H9 (cell line): ENCODE measurements at regions not wholly inside any gene's neighbourhood (a gene's known extent, or its start where the extent isn't known, plus 50 kb on each side); places are given as distances from the start of the nearest gene placed in this dataset.

Experiments used
- DNase-seq: peaks from one replicate; pipeline ENCODE4 v3.0.0-alpha.2; 2017
- H2AFZ ChIP-seq: one replicate; pipeline ENCODE4 v1.6.1; 2013; ENCODE audit warnings: mild to moderate bottlenecking, low read length, control low read depth, moderate library complexity
- H2AK5ac ChIP-seq: 2 replicates; pipeline ENCODE4 v1.6.1; 2013; ENCODE audit warnings: low read length, control low read depth, mixed read lengths; ENCODE audit not compliant: insufficient read length
- H2BK120ac ChIP-seq: one replicate; pipeline ENCODE4 v1.6.1; 2013; ENCODE audit warnings: low read depth, mild to moderate bottlenecking, low read length, control low read depth, inconsistent platforms; ENCODE audit not compliant: poor library complexity, severe bottlenecking
- H2BK12ac ChIP-seq: 2 replicates; pipeline ENCODE4 v1.6.1; 2013; ENCODE audit warnings: low read length, control low read depth, mixed read lengths, low read depth; ENCODE audit not compliant: insufficient read length
- H2BK15ac ChIP-seq: 2 replicates; pipeline ENCODE4 v1.6.1; 2013; ENCODE audit warnings: low read depth, low read length, control low read depth
- H2BK20ac ChIP-seq: one replicate; pipeline ENCODE4 v1.6.1; 2013; ENCODE audit warnings: low read depth, mild to moderate bottlenecking, low read length, control low read depth, inconsistent platforms; ENCODE audit not compliant: poor library complexity, severe bottlenecking
- H2BK5ac ChIP-seq: 2 replicates; pipeline ENCODE4 v1.6.1; 2013; ENCODE audit warnings: low read length, control low read depth, mixed read lengths; ENCODE audit not compliant: insufficient read length
- H3K14ac ChIP-seq: 2 replicates; pipeline ENCODE4 v1.6.1; 2013; ENCODE audit warnings: low read length, control low read depth; ENCODE audit not compliant: insufficient read depth
- H3K18ac ChIP-seq: 2 replicates; pipeline ENCODE4 v1.6.1; 2013; ENCODE audit warnings: low read depth, mild to moderate bottlenecking, mixed read lengths, low read length, control low read depth; ENCODE audit not compliant: insufficient read length
- H3K23ac ChIP-seq: 2 replicates; pipeline ENCODE4 v1.6.1; 2013; ENCODE audit warnings: low read length, control low read depth, mixed read lengths, low read depth; ENCODE audit not compliant: insufficient read length
- H3K23me2 ChIP-seq: 2 replicates; pipeline ENCODE4 v1.6.1; 2013; ENCODE audit warnings: low read depth, mild to moderate bottlenecking, mixed read lengths, low read length, control low read depth; ENCODE audit not compliant: insufficient read length, poor library complexity, severe bottlenecking
- H3K27ac ChIP-seq: 2 replicates; pipeline ENCODE4 v1.5.1; 2013; ENCODE audit warnings: low read length, control low read depth, mixed read lengths, low read depth; ENCODE audit not compliant: insufficient read length
- H3K27me3 ChIP-seq: 2 replicates; pipeline ENCODE4 v1.6.1; 2013; ENCODE audit warnings: low read length, control low read depth, inconsistent platforms; ENCODE audit not compliant: insufficient read depth
- H3K4ac ChIP-seq: 2 replicates; pipeline ENCODE4 v1.6.1; 2013; ENCODE audit warnings: low read depth, mild to moderate bottlenecking, control low read depth, inconsistent platforms, low read length, moderate library complexity
- H3K4me1 ChIP-seq: 2 replicates; pipeline ENCODE4 v1.6.1; 2013; ENCODE audit warnings: low read length, control low read depth, inconsistent platforms; ENCODE audit not compliant: insufficient read depth
- H3K4me2 ChIP-seq: 2 replicates; pipeline ENCODE4 v1.6.1; 2013; ENCODE audit warnings: low read length, control low read depth, mixed read lengths; ENCODE audit not compliant: insufficient read length, insufficient read depth
- H3K56ac ChIP-seq: 2 replicates; pipeline ENCODE4 v1.6.1; 2013; ENCODE audit warnings: low read depth, mild to moderate bottlenecking, mixed read lengths, low read length, control low read depth; ENCODE audit not compliant: insufficient read length
- H3K79me1 ChIP-seq: 2 replicates; pipeline ENCODE4 v1.6.1; 2013; ENCODE audit warnings: low read depth, mild to moderate bottlenecking, moderate library complexity, low read length, control low read depth, inconsistent platforms; ENCODE audit not compliant: insufficient read depth, poor library complexity, severe bottlenecking
- H3K79me2 ChIP-seq: 2 replicates; pipeline ENCODE4 v1.6.1; 2013; ENCODE audit warnings: low read length, control low read depth, inconsistent platforms; ENCODE audit not compliant: insufficient read depth
- H3K9ac ChIP-seq: 2 replicates; pipeline ENCODE4 v1.6.1; 2013; ENCODE audit warnings: low read length, control low read depth, mixed read lengths; ENCODE audit not compliant: insufficient read length; ENCODE audit errors: extremely low read depth
- H3K9me3 ChIP-seq: one replicate; pipeline ENCODE4 v1.6.1; 2013; ENCODE audit warnings: low read depth, low read length, inconsistent platforms; ENCODE audit not compliant: control insufficient read depth
- H3T11ph ChIP-seq: one replicate; pipeline ENCODE4 v1.6.1; 2013; ENCODE audit warnings: mild to moderate bottlenecking, low read length, control low read depth, inconsistent platforms
- H4K20me1 ChIP-seq: one replicate; pipeline ENCODE4 v1.6.1; 2013; ENCODE audit not compliant: control insufficient read depth, insufficient read length, insufficient read depth
- H4K5ac ChIP-seq: 2 replicates; pipeline ENCODE4 v1.6.1; 2013; ENCODE audit warnings: low read depth, mild to moderate bottlenecking, mixed read lengths, low read length, control low read depth; ENCODE audit not compliant: insufficient read length
- H4K8ac ChIP-seq: replicated peaks from 2 replicates; pipeline ENCODE4 v1.6.1; 2013; ENCODE audit warnings: low read length, control low read depth, mixed read lengths, low read depth; ENCODE audit not compliant: insufficient read length
- H4K91ac ChIP-seq: 2 replicates; pipeline ENCODE4 v1.6.1; 2013; ENCODE audit warnings: low read depth, mild to moderate bottlenecking, moderate library complexity, mixed read lengths, low read length, control low read depth; ENCODE audit not compliant: insufficient read length
- H3K27ac Mint-ChIP-seq, 3 experiments: 2 replicates in 2 of 3; 3 replicates in 1 of 3; pipeline ENCODE4 v1.8.0; 2020 to 2021; ENCODE audit warnings: mixed read lengths in 3 of 3, mild to moderate bottlenecking in 1 of 3, moderate library complexity in 1 of 3
- H3K27me3 Mint-ChIP-seq: 2 replicates; pipeline ENCODE4 v1.8.0; 2021; ENCODE audit warnings: low read depth, mild to moderate bottlenecking, moderate library complexity, mixed read lengths
- H3K36me3 Mint-ChIP-seq, 3 experiments: 2 replicates in 2 of 3; 3 replicates in 1 of 3; pipeline ENCODE4 v1.8.0; 2020 to 2021; ENCODE audit warnings: low read depth in 3 of 3, mixed read lengths in 3 of 3; ENCODE audit not compliant: insufficient read depth in 1 of 3
- H3K4me1 Mint-ChIP-seq, 2 experiments: 2 replicates each; pipeline ENCODE4 v1.8.0; 2020; ENCODE audit warnings: mixed read lengths in 2 of 2
- H3K4me3 Mint-ChIP-seq, 2 experiments: 2 replicates in 1 of 2; 3 replicates in 1 of 2; pipeline ENCODE4 v1.8.0; 2020 to 2021; ENCODE audit warnings: mild to moderate bottlenecking in 2 of 2, mixed read lengths in 2 of 2, moderate library complexity in 1 of 2
- H3K9me3 Mint-ChIP-seq, 2 experiments: 2 replicates in 1 of 2; 3 replicates in 1 of 2; pipeline ENCODE4 v1.8.0; 2020; ENCODE audit warnings: mild to moderate bottlenecking in 2 of 2, mixed read lengths in 2 of 2, moderate library complexity in 1 of 2
- WGBS: extraction: QIAGEN DNeasy Blood & Tissue Kit; methylation state at CpG from one replicate; pipeline ENCODE4 v1.1.7; 2013; ENCODE audit warnings: missing lambda C conversion rate, low lambda C conversion rate, mixed read lengths; ENCODE audit not compliant: insufficient read length; ENCODE audit errors: extremely low coverage; 5-methylcytosine and 5-hydroxymethylcytosine counted together
- TF ChIP-seq, protein P1 (sequence below): fragments of 200-600 bp; sonication (generic); conservative IDR thresholded peaks from 3 replicates; pipeline ENCODE4 v1.8.0; 2021; ENCODE audit warnings: antibody characterized with exemption, mild to moderate bottlenecking

DNA sequence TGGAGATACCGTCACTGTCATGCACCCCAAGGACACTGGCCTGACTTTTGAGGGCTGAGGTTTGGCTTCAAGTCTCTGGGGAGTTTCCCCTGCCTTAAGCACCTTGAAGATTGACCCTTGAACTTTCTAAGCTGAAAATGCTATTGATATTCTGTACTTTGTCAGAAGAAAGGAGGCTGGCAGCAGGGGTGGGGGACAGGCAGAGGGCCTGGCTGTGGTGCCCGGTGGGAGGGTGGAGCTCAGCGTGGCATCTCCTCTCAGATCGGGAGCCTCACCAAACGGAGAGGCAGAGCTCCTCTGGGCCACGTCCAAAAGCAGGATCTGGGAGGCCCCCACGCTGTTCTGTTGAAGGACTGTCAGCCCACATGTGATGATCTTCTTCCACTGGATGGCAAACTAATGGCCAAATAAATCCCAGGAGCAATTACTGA is 305.2 kb upstream of the IRX3 start:
- Histone ChIP-seq H3K9ac (no peak overlapping the region), H3K79me2 (no peaks in the 10 kb centered on the region), H3K4me1 (no peaks in the 10 kb centered on the region; the same call in 1 of the 2 replicates), H3K27ac (no peak overlapping the region), H2AK5ac (no peak overlapping the region), H2BK15ac (no peak overlapping the region), H3T11ph (no peak overlapping the region), H3K9me3 (no peaks in the 10 kb centered on the region), H4K20me1 (no peaks in the 10 kb centered on the region), H3K27me3 (no peaks in the 10 kb centered on the region; the same call in 1 of the 2 replicates), H3K4me2 (no peak overlapping the region), H2BK12ac (no peak overlapping the region), H4K5ac (no peak overlapping the region), H3K14ac (no peak overlapping the region), H3K79me1 (no peaks in the 10 kb centered on the region), H3K23me2 (no peaks in the 10 kb centered on the region), H3K18ac (no peak overlapping the region), H2BK20ac (no peak overlapping the region), H3K4ac (no peak overlapping the region), H2BK120ac (no peak overlapping the region), H4K8ac (no peak overlapping the region), H4K91ac (no peak overlapping the region), H2AFZ (no peak overlapping the region), H3K23ac (no peak overlapping the region), H3K56ac (no peak overlapping the region), H2BK5ac (no peak overlapping the region)
- WGBS, result no CpG with 5 or more reads among the region's 7 CpGs
- no peak for DNase-seq
- Mint-ChIP-seq H3K27me3 (peaks cover 45% of the 10 kb centered on the region), H3K9me3 (no peaks in the 10 kb centered on the region; a peak in 2 of 5 replicates), H3K27ac (peak overlapping the region in 1 of 3 experiments; percentile 98; a peak in 2 of 7 replicates), H3K4me1 (peaks cover 85 to 89% of the 10 kb centered on the region in 2 experiments), H3K4me3 (peak overlapping the region in 1 of 2 experiments; percentile 34; a peak in 2 of 5 replicates), H3K36me3 (no peaks in the 10 kb centered on the region)
- TF ChIP-seq, protein P1, sequence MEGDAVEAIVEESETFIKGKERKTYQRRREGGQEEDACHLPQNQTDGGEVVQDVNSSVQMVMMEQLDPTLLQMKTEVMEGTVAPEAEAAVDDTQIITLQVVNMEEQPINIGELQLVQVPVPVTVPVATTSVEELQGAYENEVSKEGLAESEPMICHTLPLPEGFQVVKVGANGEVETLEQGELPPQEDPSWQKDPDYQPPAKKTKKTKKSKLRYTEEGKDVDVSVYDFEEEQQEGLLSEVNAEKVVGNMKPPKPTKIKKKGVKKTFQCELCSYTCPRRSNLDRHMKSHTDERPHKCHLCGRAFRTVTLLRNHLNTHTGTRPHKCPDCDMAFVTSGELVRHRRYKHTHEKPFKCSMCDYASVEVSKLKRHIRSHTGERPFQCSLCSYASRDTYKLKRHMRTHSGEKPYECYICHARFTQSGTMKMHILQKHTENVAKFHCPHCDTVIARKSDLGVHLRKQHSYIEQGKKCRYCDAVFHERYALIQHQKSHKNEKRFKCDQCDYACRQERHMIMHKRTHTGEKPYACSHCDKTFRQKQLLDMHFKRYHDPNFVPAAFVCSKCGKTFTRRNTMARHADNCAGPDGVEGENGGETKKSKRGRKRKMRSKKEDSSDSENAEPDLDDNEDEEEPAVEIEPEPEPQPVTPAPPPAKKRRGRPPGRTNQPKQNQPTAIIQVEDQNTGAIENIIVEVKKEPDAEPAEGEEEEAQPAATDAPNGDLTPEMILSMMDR, result no peak
